CD4-positive, alpha-beta T cell treated with Interleukin-10 for 1 hour (primary cell): ENCODE measurements at regions not wholly inside any gene's neighbourhood (a gene's known extent, or its start where the extent isn't known, plus 50 kb on each side); places are given as distances from the start of the nearest gene placed in this dataset.
"Not testable (repeated sequence)": the region's sequence is repeated elsewhere in the genome, so short reads cannot be mapped to it uniquely, and the experiment has no call there.

ENCODE experiments used
- DNase-seq: peaks from one replicate; pipeline ENCODE4 v3.0.0-alpha.2; 2020

GRCh38 chr11:116328851-116329250, 443.9 kb downstream of the BUD13 start:
- DNase-seq: no peak

GRCh38 chr11:116328391-116328790, 444.4 kb downstream of the BUD13 start:
- DNase-seq: no peak

GRCh38 chr11:116326146-116326545, 446.6 kb downstream of the BUD13 start:
- DNase-seq: no peak

GRCh38 chr11:116325247-116325646, 447.5 kb downstream of the BUD13 start:
- DNase-seq: no peak

GRCh38 chr11:116324077-116324476, 448.7 kb downstream of the BUD13 start:
- not testable (repeated sequence) for DNase-seq

GRCh38 chr11:116317212-116317611, 455.6 kb downstream of the BUD13 start:
- no peak for DNase-seq

- DNase-seq: no peak
Measured at GRCh38 chr11:116314006-116314405, 458.8 kb downstream of the BUD13 start.

GRCh38 chr11:116312570-116313391, 460.0 kb downstream of the BUD13 start:
- DNase-seq: no peak

- DNase-seq: no peak
Measured at GRCh38 chr11:116311206-116311605, 461.6 kb downstream of the BUD13 start.

GRCh38 chr11:116310698-116311097, 462.1 kb downstream of the BUD13 start:
- DNase-seq: no peak

- DNase-seq: no peak
Measured at GRCh38 chr11:116310226-116310625, 462.6 kb downstream of the BUD13 start.

- no peak for DNase-seq
Measured at GRCh38 chr11:116309446-116309845, 463.3 kb downstream of the BUD13 start.

- no peak for DNase-seq
Measured at GRCh38 chr11:116302756-116303155, 470.0 kb downstream of the BUD13 start.

GRCh38 chr11:116301141-116301540, 471.6 kb downstream of the BUD13 start:
- DNase-seq: no peak

GRCh38 chr11:116300232-116300631, 472.6 kb downstream of the BUD13 start:
- DNase-seq: no peak

GRCh38 chr11:116294630-116295029, 478.2 kb downstream of the BUD13 start:
- no peak for DNase-seq

GRCh38 chr11:116287866-116288265, 484.9 kb downstream of the BUD13 start:
- DNase-seq: no peak

- no peak for DNase-seq
Measured at GRCh38 chr11:116285026-116285425, 487.8 kb downstream of the BUD13 start.

- DNase-seq: no peak
Measured at GRCh38 chr11:116283300-116283699, 489.5 kb downstream of the BUD13 start.

GRCh38 chr11:116282481-116282880, 490.3 kb downstream of the BUD13 start:
- DNase-seq: no peak

- no peak for DNase-seq
Measured at GRCh38 chr11:116281173-116282160, 491.3 kb downstream of the BUD13 start.

- DNase-seq: no peak
Measured at GRCh38 chr11:116279511-116279910, 493.3 kb downstream of the BUD13 start.

- DNase-seq: no peak
Measured at GRCh38 chr11:116278076-116278475, 494.7 kb downstream of the BUD13 start.
